GM12864 (cell line): ENCODE measurements at regions not wholly inside any gene's neighbourhood (a gene's known extent, or its start where the extent isn't known, plus 50 kb on each side); places are given as distances from the start of the nearest gene placed in this dataset.

Experiments used
- DNase-seq: peaks from one replicate; pipeline ENCODE4 v3.0.0-alpha.2; 2011; ENCODE audit warnings: low read depth
- H3K4me3 ChIP-seq: 2 replicates; pipeline ENCODE4 v1.5.1; 2011; ENCODE audit warnings: mild to moderate bottlenecking, low read depth, low read length, control low read depth
- TF ChIP-seq, protein P1 (sequence below): IDR thresholded peaks from 2 replicates; pipeline ENCODE4 v1.5.1; 2011; ENCODE audit warnings: low read depth, mild to moderate bottlenecking, moderate library complexity, low read length, control low read depth, inconsistent platforms; ENCODE audit errors: missing control alignments

DNA sequence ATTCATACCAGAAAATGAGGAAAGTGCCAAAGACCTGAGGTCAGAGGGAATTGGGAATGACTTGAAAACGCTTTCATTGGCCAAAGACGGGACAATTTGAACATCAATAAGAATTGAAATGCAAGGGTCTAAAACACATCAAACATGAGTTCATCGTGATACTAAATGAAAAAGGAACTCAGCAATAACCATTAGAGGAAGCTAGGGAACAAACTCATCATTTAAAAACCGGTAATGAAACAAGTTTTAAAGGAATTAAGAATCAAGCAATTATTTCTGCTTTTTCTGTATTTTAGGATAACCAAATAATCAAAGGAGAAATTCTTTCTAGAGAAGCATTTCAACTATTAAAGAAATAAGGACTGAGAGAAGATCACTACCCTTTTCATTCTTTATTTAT, 303.1 kb downstream of the ARHGAP12 start:
- no peak overlapping the region for H3K4me3 ChIP-seq
- TF ChIP-seq, protein P1, sequence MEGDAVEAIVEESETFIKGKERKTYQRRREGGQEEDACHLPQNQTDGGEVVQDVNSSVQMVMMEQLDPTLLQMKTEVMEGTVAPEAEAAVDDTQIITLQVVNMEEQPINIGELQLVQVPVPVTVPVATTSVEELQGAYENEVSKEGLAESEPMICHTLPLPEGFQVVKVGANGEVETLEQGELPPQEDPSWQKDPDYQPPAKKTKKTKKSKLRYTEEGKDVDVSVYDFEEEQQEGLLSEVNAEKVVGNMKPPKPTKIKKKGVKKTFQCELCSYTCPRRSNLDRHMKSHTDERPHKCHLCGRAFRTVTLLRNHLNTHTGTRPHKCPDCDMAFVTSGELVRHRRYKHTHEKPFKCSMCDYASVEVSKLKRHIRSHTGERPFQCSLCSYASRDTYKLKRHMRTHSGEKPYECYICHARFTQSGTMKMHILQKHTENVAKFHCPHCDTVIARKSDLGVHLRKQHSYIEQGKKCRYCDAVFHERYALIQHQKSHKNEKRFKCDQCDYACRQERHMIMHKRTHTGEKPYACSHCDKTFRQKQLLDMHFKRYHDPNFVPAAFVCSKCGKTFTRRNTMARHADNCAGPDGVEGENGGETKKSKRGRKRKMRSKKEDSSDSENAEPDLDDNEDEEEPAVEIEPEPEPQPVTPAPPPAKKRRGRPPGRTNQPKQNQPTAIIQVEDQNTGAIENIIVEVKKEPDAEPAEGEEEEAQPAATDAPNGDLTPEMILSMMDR, result no peak
- DNase-seq, result no peak

DNA sequence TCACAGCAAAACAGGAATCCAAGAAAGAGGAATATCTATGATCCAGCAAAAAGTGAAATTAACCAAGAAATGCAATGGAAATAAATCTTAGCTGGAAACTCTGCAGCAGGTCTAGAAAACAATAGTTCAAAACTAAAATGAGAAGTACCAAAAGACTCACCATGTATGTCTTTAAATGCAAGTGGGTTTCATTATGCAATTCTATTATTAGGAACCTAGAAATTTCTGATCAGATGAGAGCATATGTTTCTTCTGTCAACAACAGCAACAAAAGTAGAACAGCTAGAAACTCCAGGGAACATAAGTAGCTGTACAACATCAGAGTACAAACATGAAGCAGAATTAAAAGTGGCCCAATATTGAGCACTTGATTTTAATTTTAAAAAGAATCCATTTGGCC, 304.0 kb downstream of the ARHGAP12 start:
- H3K4me3 ChIP-seq, result no peak overlapping the region

DNA sequence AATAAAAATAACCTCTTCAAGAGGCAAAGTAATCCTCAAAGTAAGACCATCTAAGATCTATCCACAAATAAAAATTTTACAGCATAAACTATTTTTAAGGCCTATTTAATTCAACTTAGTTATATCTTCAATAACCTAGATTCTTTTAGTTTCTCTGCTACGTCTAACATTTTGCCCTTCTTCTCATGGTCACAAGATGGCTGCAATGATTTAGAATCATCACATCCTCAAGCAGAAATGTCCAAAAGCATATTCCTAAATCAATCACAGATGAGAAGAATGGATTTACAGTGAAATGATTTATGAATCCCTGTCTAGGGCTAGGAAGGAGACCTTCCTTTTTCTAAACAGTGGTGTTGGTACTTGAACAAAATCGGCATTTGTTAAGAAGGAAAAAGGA, 304.7 kb downstream of the ARHGAP12 start:
- TF ChIP-seq, protein P1, result no peak
- no peak overlapping the region for H3K4me3 ChIP-seq
- DNase-seq, result no peak

More for the DNA sequence above, 304.0 kb downstream of the ARHGAP12 start:
- TF ChIP-seq, protein P1, result no peak
- no peak for DNase-seq

DNA sequence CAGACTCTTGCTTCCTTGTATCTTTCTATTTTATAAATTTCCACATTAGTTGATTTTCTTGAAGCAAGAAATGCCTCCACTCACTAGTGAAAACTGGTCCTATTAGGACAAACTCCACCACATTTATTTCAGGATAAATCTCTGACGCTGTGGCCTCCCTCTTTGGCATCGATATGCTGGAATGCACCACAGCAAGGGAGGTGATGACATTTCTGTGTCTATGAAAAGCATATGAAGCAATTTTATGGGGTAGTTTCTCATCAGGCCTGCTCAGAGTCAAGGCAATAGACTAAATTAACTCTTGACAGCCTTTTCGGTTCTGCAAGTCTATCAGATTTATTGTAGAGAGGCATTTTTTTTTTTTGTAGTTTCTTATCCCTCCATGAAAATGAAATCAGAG, 304.4 kb downstream of the ZEB1 start:
- no peak for DNase-seq
- TF ChIP-seq, protein P1, result no peak
- H3K4me3 ChIP-seq, result no peak overlapping the region

DNA sequence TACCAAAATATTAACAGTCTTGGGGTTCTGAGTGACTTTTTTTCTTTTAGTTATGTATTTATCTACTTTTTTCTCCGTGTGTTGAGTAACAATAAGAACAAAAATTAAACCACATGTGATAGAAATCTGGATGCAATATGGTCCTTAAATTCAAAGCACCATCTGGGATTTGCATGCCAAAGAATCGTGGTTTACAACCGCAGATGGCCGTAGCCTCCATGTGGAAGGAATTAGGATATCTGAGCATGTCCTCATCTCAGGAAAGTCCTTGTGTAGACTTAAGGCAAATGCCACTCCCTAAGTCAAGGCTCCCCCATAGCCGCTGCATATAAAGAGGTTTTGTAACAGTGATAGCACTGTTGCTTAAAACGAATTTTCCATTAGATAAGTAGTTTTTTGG, 304.0 kb downstream of the ZEB1 start:
- TF ChIP-seq, protein P1, result no peak
- no peak for DNase-seq
- no peak overlapping the region for H3K4me3 ChIP-seq

DNA sequence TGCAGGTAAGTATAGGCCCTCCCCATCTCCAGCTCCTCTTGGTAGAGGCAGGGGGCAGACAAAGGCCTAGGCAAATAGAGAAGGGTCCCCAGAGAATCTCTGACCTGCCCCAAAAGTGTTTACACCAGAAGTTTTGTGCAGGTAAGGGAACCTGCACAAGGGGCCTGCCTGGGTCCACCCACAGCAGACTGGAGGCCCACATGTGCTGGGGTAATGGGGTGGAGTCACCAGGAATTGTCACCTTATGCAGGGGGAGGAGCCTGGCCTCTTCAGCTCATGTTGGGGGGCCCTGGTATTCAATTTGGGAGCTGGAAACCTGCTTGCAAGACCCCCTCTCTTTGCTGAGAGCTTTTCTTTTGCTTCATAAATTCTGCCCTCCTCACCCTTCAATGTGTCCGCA, 302.7 kb downstream of the ZEB1 start:
- no peak overlapping the region for H3K4me3 ChIP-seq
- TF ChIP-seq, protein P1, result no peak
- no peak for DNase-seq

DNA sequence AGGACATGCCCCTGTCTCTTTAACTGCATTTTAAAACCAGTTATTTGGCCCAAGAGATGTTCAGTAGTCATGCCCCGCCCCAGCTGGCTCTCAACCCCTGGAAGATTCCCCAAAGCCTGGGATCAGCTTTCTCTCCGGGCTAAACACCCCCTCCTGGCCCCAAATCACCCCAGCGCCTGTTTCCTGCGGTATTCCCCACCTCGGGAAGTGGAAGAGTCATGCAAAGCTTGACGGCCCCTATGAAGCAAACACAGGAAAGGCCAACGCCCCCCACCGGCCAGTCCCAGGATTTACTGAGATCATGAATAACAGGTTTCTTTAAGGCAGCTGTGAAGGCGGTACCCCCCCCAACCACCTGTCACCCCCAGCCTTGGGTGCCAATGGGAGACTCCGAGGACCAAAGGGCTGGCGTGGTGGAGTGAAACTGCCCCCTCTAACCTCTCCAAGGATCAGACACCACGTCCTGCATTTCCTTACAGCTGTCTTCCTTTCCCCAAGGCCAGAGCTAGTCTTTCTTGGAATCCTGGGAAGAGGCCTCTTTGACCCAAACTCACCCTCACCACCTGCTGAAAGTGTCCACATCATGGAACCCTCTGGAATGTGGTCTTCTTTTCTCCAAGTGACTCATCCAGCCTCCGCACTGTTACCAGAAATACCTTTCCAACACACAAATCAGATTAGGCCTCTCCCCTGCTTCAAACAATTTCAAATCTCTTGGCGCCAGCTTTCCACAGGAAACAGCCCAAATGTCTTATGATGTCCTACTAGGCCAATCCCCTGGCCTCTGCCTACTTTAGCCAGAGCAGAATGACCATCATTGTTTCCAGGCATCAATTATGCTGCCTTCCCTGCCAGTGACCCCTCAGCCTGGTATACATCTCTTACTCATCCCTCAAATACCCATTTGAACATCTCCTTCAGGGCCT, 301.5 kb downstream of the ZEB1 start:
- H3K4me3 ChIP-seq, result no peak overlapping the region
- TF ChIP-seq, protein P1, result no peak
- no peak for DNase-seq
